ENCODE measurements at regions not wholly inside any gene's neighbourhood (a gene's known extent, or its start where the extent isn't known, plus 50 kb on each side); places are given as distances from the start of the nearest gene placed in this dataset.

- no peak for TF ChIP-seq POLR2AphosphoS5 (IDR thresholded peaks at IDR 0.05; ENCODE audit: low read depth, low read length)
- TF ChIP-seq POLR2A (IDR thresholded peaks at IDR 0.05; ENCODE audit: low read depth, low read length), result no peak
- TF ChIP-seq TAF1 (IDR thresholded peaks at IDR 0.05; ENCODE audit: borderline replicate concordance, low read depth, low read length), result no peak
These were observed 78.0 kb upstream of the PJA1 start for GRCh38 chrX:69243276-69243675.
